ENCODE measurements at regions not wholly inside any gene's neighbourhood (a gene's known extent, or its start where the extent isn't known, plus 50 kb on each side); places are given as distances from the start of the nearest gene placed in this dataset.
"Not testable (repeated sequence)": the region's sequence is repeated elsewhere in the genome, so short reads cannot be mapped to it uniquely, and the experiment has no call there.

GRCh38 chr12:28063355-28063880 is 90.9 kb upstream of the PTHLH start:
- no peak for DNase-seq

GRCh38 chr12:28065374-28065773 is 92.8 kb upstream of the PTHLH start:
- DNase-seq = no peak

- no peak for DNase-seq
Measured at GRCh38 chr12:28065889-28066630, 93.5 kb upstream of the PTHLH start.

GRCh38 chr12:28066879-28067278 is 94.3 kb upstream of the PTHLH start:
- DNase-seq = no peak

GRCh38 chr12:28068467-28068866 is 95.9 kb upstream of the PTHLH start:
- DNase-seq = no peak

- no peak for DNase-seq
Measured at GRCh38 chr12:28079539-28079938, 107.0 kb upstream of the PTHLH start.

GRCh38 chr12:28082096-28082495 is 108.2 kb upstream of the CCDC91 start:
- DNase-seq = no peak

- no peak for DNase-seq
Measured at GRCh38 chr12:28083840-28084678, 106.2 kb upstream of the CCDC91 start.

GRCh38 chr12:28086521-28087155 is 103.6 kb upstream of the CCDC91 start:
- DNase-seq = no peak

GRCh38 chr12:28088566-28089272 is 101.5 kb upstream of the CCDC91 start:
- DNase-seq = no peak

- DNase-seq = peak; percentile 32
Measured at GRCh38 chr12:28089338-28089737, 100.9 kb upstream of the CCDC91 start.

- no peak for DNase-seq
Measured at GRCh38 chr12:28090835-28091234, 99.4 kb upstream of the CCDC91 start.

- DNase-seq = no peak
Measured at GRCh38 chr12:28092396-28092795, 97.9 kb upstream of the CCDC91 start.

GRCh38 chr12:28096649-28097048 is 93.6 kb upstream of the CCDC91 start:
- DNase-seq = no peak

GRCh38 chr12:28097221-28097620 is 93.0 kb upstream of the CCDC91 start:
- DNase-seq = no peak

- not testable (repeated sequence) for DNase-seq
Measured at GRCh38 chr12:28099245-28099644, 91.0 kb upstream of the CCDC91 start.

GRCh38 chr12:28099871-28100270 is 90.4 kb upstream of the CCDC91 start:
- DNase-seq = no peak

GRCh38 chr12:28100717-28101116 is 89.5 kb upstream of the CCDC91 start:
- no peak for DNase-seq

- DNase-seq = no peak
Measured at GRCh38 chr12:28104316-28104715, 85.9 kb upstream of the CCDC91 start.

- DNase-seq = no peak
Measured at GRCh38 chr12:28104903-28105864, 85.1 kb upstream of the CCDC91 start.

- no peak for DNase-seq
Measured at GRCh38 chr12:28107679-28108078, 82.6 kb upstream of the CCDC91 start.

- DNase-seq = no peak
Measured at GRCh38 chr12:28108599-28108998, 81.7 kb upstream of the CCDC91 start.
